ENCODE measurements at regions not wholly inside any gene's neighbourhood (a gene's known extent, or its start where the extent isn't known, plus 50 kb on each side); places are given as distances from the start of the nearest gene placed in this dataset.
A peak's percentile ranks its signal among the peaks of the same experiment; 100 is the strongest.

DNA sequence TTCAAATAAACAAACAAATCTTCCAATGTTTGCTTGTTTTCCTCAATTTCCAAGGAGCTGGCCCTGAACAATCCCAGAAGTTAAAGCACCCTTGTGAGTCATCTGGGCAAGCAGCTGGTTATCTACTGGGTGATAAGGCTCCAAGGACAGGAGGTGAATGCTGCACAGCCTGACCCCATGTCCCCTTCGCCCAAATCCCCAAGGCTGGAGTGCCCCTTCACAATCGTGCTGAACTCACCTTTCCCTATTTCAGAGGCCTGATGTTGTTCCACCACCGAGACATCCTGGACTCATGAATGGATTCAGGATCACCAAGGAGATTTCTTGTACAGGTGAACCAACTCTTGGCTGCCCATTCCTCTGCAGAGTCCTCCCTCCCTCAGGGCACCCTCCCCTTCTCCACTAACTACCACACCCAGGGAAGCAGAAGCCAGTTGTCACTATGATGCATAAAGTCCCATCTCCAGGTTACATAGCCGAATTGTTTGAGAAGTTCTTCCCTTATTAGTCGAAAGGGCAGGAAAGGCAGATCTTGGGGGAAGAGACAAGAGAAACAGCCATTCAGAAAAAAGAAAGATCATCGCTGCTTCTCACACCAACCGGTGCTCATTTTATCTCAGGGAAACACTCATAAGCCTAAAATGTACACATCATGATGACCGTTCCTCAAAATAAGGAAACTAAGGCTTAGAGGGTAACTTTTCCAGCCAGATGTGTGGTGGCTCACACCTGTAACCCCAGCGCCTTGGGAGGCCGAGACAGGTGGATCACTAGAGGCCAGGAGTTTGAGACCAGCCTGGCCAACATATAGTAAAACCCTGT is 138.8 kb upstream of the RREB1 start:
- Histone ChIP-seq H3K4me3 (ENCODE audit: low read depth, low read length) (no peak overlapping the region), H3K36me3 (no peaks in the 10 kb centered on the region), H3K9me3 (no peaks in the 10 kb centered on the region), H3K27me3 (no peaks in the 10 kb centered on the region), H3K4me1 (no peaks in the 10 kb centered on the region)
- no peak for DNase-seq
- TF ChIP-seq, protein P1, sequence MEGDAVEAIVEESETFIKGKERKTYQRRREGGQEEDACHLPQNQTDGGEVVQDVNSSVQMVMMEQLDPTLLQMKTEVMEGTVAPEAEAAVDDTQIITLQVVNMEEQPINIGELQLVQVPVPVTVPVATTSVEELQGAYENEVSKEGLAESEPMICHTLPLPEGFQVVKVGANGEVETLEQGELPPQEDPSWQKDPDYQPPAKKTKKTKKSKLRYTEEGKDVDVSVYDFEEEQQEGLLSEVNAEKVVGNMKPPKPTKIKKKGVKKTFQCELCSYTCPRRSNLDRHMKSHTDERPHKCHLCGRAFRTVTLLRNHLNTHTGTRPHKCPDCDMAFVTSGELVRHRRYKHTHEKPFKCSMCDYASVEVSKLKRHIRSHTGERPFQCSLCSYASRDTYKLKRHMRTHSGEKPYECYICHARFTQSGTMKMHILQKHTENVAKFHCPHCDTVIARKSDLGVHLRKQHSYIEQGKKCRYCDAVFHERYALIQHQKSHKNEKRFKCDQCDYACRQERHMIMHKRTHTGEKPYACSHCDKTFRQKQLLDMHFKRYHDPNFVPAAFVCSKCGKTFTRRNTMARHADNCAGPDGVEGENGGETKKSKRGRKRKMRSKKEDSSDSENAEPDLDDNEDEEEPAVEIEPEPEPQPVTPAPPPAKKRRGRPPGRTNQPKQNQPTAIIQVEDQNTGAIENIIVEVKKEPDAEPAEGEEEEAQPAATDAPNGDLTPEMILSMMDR (IDR thresholded peaks at IDR 0.05; ENCODE audit: low read depth, low read length): no peak

DNA sequence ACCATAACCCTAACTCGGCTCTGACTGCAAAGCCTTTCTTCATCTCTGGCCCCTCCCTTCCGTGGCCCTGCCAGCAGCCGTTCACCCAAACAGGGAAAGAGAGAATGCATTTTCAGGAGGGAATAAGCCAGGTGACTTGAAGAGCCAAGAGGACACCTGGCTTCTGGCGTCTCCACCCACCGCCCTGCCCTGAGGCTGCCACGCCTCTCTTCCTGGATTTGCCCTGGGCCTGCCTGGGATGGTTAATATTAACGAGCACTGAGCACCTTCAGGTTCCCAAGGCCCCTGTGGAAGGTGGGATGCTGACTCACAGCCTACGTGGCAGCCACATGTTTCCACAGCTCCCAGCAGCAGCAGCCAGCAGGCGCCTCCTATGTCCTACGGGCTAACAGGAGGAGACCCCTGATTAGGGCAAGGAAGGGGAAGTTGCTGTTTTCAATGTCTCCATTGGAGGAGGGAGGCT is 138.0 kb upstream of the RREB1 start:
- Histone ChIP-seq H3K9me3 (no peaks in the 10 kb centered on the region), H3K36me3 (no peaks in the 10 kb centered on the region), H3K4me1 (no peaks in the 10 kb centered on the region), H3K4me3 (ENCODE audit: low read depth, low read length) (no peak overlapping the region), H3K27me3 (no peaks in the 10 kb centered on the region)
- DNase-seq: no peak
- TF ChIP-seq, protein P1 (IDR thresholded peaks at IDR 0.05; ENCODE audit: low read depth, low read length): no peak

DNA sequence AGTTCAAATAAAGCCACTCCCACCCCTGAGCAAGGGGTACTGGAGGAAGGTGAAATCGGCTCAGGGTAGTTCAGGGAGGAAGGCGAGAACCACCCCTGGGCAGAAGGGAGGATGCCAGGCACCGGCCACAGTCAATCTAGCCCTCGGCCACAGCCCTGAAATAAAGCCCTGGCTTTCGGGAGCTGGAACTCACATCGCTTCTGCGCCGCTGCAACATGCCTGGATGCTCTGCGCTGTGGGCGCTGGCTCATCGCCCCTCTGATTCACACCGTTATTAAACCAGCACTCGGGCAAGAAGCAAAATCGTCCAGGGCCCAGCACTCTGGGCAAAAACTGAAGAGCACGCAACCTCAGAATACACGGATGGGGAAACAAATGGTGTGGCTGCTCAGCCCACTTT is 136.9 kb upstream of the RREB1 start:
- TF ChIP-seq, protein P1 (IDR thresholded peaks at IDR 0.05; ENCODE audit: low read depth, low read length): no peak
- Histone ChIP-seq H3K36me3 (no peaks in the 10 kb centered on the region), H3K4me3 (ENCODE audit: low read depth, low read length) (no peak overlapping the region), H3K9me3 (no peaks in the 10 kb centered on the region), H3K27me3 (no peaks in the 10 kb centered on the region), H3K4me1 (no peaks in the 10 kb centered on the region)
- no peak for DNase-seq

GRCh38 chr6:6971369-6971768 is 136.4 kb upstream of the RREB1 start:
- TF ChIP-seq, protein P1 (IDR thresholded peaks at IDR 0.05; ENCODE audit: low read depth, low read length): no peak
- no peak for DNase-seq
- Histone ChIP-seq H3K4me3 (ENCODE audit: low read depth, low read length) (no peak overlapping the region), H3K27me3 (no peaks in the 10 kb centered on the region), H3K4me1 (no peaks in the 10 kb centered on the region), H3K9me3 (no peaks in the 10 kb centered on the region), H3K36me3 (no peaks in the 10 kb centered on the region)

GRCh38 chr6:6972456-6972855 is 135.3 kb upstream of the RREB1 start:
- Histone ChIP-seq H3K27me3 (no peaks in the 10 kb centered on the region), H3K4me3 (ENCODE audit: low read depth, low read length) (no peak overlapping the region), H3K36me3 (no peaks in the 10 kb centered on the region), H3K4me1 (no peaks in the 10 kb centered on the region), H3K9me3 (no peaks in the 10 kb centered on the region)
- TF ChIP-seq, protein P1 (IDR thresholded peaks at IDR 0.05; ENCODE audit: low read depth, low read length): no peak
- peak; percentile 14 for DNase-seq

DNA sequence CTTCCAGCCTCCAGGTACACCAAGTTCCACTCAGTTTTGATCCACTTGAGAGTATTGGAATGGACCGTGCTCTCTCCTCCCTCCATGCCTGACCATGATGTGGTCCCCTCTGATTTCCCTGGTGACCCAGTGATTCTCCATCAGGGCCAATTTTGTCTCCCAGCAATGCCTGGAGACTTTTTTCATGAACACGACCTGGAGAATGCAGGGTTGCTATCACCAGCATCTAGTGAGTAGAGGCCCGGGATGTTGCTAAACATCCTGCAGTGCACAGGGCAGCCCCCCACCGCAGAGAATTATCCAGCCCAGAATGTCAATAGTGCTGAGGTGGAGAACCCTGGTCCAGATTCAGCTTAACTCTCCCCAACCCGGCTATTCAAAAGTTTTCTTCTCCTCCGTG is 134.0 kb upstream of the RREB1 start:
- Histone ChIP-seq H3K27me3 (no peaks in the 10 kb centered on the region), H3K4me1 (no peaks in the 10 kb centered on the region), H3K36me3 (no peaks in the 10 kb centered on the region), H3K4me3 (ENCODE audit: low read depth, low read length) (no peak overlapping the region), H3K9me3 (no peaks in the 10 kb centered on the region)
- DNase-seq: no peak
- TF ChIP-seq, protein P1 (IDR thresholded peaks at IDR 0.05; ENCODE audit: low read depth, low read length): no peak
